Parathyroid adenoma (tissue), 2 donors: ENCODE measurements at regions not wholly inside any gene's neighbourhood (a gene's known extent, or its start where the extent isn't known, plus 50 kb on each side); places are given as distances from the start of the nearest gene placed in this dataset.

Source experiments
- H2AFZ ChIP-seq: fragments of 300-600 bp; sonication (generic); one replicate; pipeline ENCODE4 v1.7.0; 2017; ENCODE audit warnings: antibody characterized with exemption, mild to moderate bottlenecking
- H3K27ac ChIP-seq: fragments of 300-600 bp; sonication (generic); one replicate; pipeline ENCODE4 v1.7.0; 2017
- H3K27me3 ChIP-seq: fragments of 300-600 bp; sonication (generic); one replicate; pipeline ENCODE4 v1.7.0; 2017; ENCODE audit warnings: low read length; ENCODE audit not compliant: control insufficient read depth, insufficient read depth
- H3K36me3 ChIP-seq: fragments of 300-600 bp; sonication (generic); one replicate; pipeline ENCODE4 v1.7.0; 2017; ENCODE audit warnings: low read length; ENCODE audit not compliant: control insufficient read depth, insufficient read depth
- H3K4me1 ChIP-seq: fragments of 300-600 bp; sonication (generic); one replicate; pipeline ENCODE4 v1.7.0; 2017; ENCODE audit warnings: control low read depth
- H3K4me2 ChIP-seq: fragments of 300-600 bp; sonication (generic); one replicate; pipeline ENCODE4 v1.7.0; 2017; ENCODE audit warnings: low read length
- H3K4me3 ChIP-seq: fragments of 300-600 bp; sonication (generic); one replicate; pipeline ENCODE4 v1.7.0; 2017; ENCODE audit warnings: low read depth, low read length
- H3K79me2 ChIP-seq: fragments of 300-600 bp; sonication (generic); one replicate; pipeline ENCODE4 v1.7.0; 2017; ENCODE audit warnings: control low read depth
- H3K9ac ChIP-seq: fragments of 300-600 bp; sonication (generic); one replicate; pipeline ENCODE4 v1.7.0; 2017; ENCODE audit warnings: mild to moderate bottlenecking
- H3K9me3 ChIP-seq: fragments of 300-600 bp; sonication (generic); one replicate; pipeline ENCODE4 v1.7.0; 2017; ENCODE audit warnings: low read length; ENCODE audit not compliant: control insufficient read depth
- TF ChIP-seq, protein P1 (sequence below): fragments of 300-600 bp; sonication (generic); IDR thresholded peaks from one replicate; pipeline ENCODE4 v1.7.0; 2017; ENCODE audit warnings: antibody characterized with exemption, mild to moderate bottlenecking
- donor health status: primary hyperparathyroidism.

DNA sequence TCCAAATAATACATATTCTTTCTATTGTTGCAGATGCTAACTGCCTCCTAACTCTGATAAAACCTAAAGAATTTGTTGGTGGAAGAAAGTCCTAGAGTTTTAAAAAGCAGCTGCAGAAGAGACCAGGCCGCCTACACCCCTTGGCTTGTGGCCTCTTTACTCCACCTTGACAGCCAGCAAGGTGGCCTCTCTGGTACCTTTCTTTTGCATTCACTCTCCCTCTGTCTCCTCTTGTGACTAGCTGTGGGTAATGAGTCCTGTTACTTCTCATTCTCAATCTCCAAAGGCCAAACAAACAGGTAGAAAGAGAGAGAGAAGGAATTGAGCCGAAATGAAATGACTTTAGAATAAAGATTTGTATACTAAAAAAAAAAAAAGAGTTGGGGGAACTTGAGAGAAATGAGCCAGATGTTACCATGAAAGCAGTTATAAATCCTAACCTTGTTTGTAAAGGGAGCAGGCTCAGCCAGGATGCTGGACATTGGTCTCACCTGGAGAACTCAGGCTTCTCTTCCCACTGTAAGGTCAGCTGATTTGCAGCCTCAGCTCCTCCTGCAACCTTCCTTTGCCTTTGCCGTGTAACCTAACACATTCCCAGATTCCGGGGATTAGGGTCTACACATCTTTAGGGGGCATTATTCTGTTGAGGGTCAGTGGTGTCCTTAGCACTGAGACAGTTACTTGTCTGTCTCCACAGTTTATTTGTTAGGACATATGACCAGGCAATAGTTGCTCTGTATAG is 164.1 kb upstream of the IRF2BP2 start:
- Histone ChIP-seq H2AFZ (no peak overlapping the region), H3K79me2 (no peaks in the 10 kb centered on the region), H3K4me1 (no peaks in the 10 kb centered on the region), H3K4me2 (no peak overlapping the region), H3K27ac (no peak overlapping the region), H3K27me3 (no peaks in the 10 kb centered on the region), H3K4me3 (no peak overlapping the region), H3K36me3 (no peaks in the 10 kb centered on the region), H3K9me3 (no peaks in the 10 kb centered on the region), H3K9ac (no peak overlapping the region)
- TF ChIP-seq, protein P1, sequence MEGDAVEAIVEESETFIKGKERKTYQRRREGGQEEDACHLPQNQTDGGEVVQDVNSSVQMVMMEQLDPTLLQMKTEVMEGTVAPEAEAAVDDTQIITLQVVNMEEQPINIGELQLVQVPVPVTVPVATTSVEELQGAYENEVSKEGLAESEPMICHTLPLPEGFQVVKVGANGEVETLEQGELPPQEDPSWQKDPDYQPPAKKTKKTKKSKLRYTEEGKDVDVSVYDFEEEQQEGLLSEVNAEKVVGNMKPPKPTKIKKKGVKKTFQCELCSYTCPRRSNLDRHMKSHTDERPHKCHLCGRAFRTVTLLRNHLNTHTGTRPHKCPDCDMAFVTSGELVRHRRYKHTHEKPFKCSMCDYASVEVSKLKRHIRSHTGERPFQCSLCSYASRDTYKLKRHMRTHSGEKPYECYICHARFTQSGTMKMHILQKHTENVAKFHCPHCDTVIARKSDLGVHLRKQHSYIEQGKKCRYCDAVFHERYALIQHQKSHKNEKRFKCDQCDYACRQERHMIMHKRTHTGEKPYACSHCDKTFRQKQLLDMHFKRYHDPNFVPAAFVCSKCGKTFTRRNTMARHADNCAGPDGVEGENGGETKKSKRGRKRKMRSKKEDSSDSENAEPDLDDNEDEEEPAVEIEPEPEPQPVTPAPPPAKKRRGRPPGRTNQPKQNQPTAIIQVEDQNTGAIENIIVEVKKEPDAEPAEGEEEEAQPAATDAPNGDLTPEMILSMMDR = no peak

GRCh38 chr1:234772345-234773147 is 162.6 kb upstream of the IRF2BP2 start:
- TF ChIP-seq, protein P1 = no peak
- Histone ChIP-seq H3K27ac (no peak overlapping the region), H2AFZ (no peak overlapping the region), H3K27me3 (no peaks in the 10 kb centered on the region), H3K79me2 (no peaks in the 10 kb centered on the region), H3K9ac (no peak overlapping the region), H3K4me1 (no peaks in the 10 kb centered on the region), H3K36me3 (no peaks in the 10 kb centered on the region), H3K9me3 (no peaks in the 10 kb centered on the region), H3K4me2 (no peak overlapping the region), H3K4me3 (no peak overlapping the region)

DNA sequence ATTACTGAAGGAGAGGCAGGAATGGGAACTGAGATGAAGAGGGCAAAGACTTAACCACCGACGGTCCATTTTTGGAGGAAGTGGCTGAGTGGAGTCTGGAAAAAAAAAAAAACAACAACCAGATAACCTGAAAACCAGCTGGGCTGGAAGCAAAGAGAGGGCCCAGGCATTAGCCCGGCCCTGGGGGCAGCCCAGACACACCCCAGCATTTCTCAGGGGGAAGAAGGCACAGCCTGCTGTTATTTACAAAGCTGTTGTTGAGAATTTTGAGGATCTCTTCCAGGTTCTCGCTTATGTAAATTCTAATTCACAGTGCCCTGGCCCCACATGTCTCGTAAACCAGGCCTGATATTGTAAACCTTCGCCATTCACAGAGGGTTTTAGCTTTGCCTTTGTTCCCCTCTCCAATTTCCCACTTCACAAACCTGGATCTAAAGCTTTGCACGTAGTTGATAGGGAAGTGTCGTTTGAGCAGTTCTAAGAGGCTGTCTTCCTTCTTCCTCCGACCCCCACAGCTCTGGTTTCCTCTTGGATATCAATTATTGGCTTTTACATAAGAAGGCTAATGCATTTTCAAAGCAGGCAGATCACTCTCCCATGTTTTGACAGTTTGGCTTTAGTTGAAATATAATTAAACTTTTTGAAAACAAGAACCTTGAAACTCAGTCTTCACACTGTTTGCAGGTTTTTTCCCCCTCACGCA is 161.8 kb upstream of the IRF2BP2 start:
- Histone ChIP-seq H3K27me3 (no peaks in the 10 kb centered on the region), H2AFZ (no peak overlapping the region), H3K36me3 (no peaks in the 10 kb centered on the region), H3K27ac (no peak overlapping the region), H3K4me1 (no peaks in the 10 kb centered on the region), H3K79me2 (no peaks in the 10 kb centered on the region), H3K4me2 (no peak overlapping the region), H3K9ac (no peak overlapping the region), H3K9me3 (no peaks in the 10 kb centered on the region), H3K4me3 (no peak overlapping the region)
- TF ChIP-seq, protein P1 = no peak

DNA sequence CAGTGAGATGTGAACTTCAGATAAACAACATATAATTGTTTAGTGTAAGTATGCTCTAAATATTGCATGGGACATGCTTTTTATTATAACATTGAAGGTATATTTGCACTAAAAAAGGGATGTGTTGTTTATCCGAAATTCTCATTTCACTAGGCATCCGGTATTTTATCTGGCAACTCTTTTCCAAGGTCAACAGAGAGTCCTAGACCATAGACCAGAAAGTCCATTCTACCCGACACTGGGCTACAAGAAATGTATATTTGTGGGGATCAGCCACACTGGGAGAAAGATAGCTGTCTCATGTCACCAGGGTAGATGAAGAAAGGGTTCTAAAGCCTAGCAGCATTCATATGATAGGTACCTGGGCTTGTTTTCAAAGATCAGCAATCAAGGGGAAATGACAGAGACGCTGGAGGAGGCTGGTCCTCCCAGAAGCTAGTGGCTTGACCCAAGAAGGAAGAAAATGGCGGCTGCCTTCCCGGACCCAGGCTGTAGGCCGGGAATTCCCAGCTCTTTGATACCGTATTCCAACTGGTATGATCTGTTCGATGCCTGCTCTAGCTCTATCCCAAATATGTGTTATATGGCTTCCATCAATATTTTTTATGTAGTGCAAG is 161.1 kb upstream of the IRF2BP2 start:
- TF ChIP-seq, protein P1 = no peak
- H3K4me3 ChIP-seq = no peak overlapping the region
- H3K9me3 ChIP-seq = no peaks in the 10 kb centered on the region
- H3K79me2 ChIP-seq = no peaks in the 10 kb centered on the region
- no peaks in the 10 kb centered on the region for H3K36me3 ChIP-seq
- H3K4me2 ChIP-seq = no peak overlapping the region
- no peak overlapping the region for H3K9ac ChIP-seq
- H2AFZ ChIP-seq = no peak overlapping the region
- H3K27me3 ChIP-seq = no peaks in the 10 kb centered on the region
- H3K4me1 ChIP-seq = no peaks in the 10 kb centered on the region
- no peak overlapping the region for H3K27ac ChIP-seq
